Fibroblast of lung (primary cell): ENCODE measurements at regions not wholly inside any gene's neighbourhood (a gene's known extent, or its start where the extent isn't known, plus 50 kb on each side); places are given as distances from the start of the nearest gene placed in this dataset.
"Not testable (repeated sequence)": the region's sequence is repeated elsewhere in the genome, so short reads cannot be mapped to it uniquely, and the experiment has no call there.

Experiments used
- DNase-seq, 2 donors: peaks; one replicate each; pipeline versions ENCODE4 v3.0.0 to v3.0.0-alpha.2; 2010; ENCODE audit warnings: low read depth in 2 of 2
- H2AFZ ChIP-seq: 2 replicates; pipeline ENCODE4 v1.5.1; 2012; ENCODE audit warnings: low read length, control low read depth, inconsistent platforms
- H3K27ac ChIP-seq: 2 replicates; pipeline ENCODE4 v1.5.1; 2011; ENCODE audit warnings: low read length, control low read depth; ENCODE audit not compliant: insufficient read depth
- H3K27me3 ChIP-seq: 2 replicates; pipeline ENCODE4 v1.5.1; 2011; ENCODE audit warnings: mild to moderate bottlenecking, low read length; ENCODE audit not compliant: control insufficient read depth, insufficient read depth
- H3K36me3 ChIP-seq: 2 replicates; pipeline ENCODE4 v1.5.1; 2011; ENCODE audit warnings: low read length; ENCODE audit not compliant: control insufficient read depth, insufficient read depth
- H3K4me1 ChIP-seq: 2 replicates; pipeline ENCODE4 v1.5.1; 2011; ENCODE audit warnings: low read length; ENCODE audit not compliant: control insufficient read depth, insufficient read depth; ENCODE audit errors: extremely low read depth
- H3K4me2 ChIP-seq: 2 replicates; pipeline ENCODE4 v1.5.1; 2011; ENCODE audit warnings: low read length, control low read depth; ENCODE audit not compliant: insufficient read depth; ENCODE audit errors: extremely low read depth
- H3K4me3 ChIP-seq, 4 experiments: fragments of 200-600 bp in 1 of 4; sonication (generic) in 1 of 4; replicated peaks in 1 of 4; 2 replicates each; pipeline ENCODE4 v1.5.1; 2011 to 2016; ENCODE audit warnings: low read length in 4 of 4, low read depth in 3 of 4, mild to moderate bottlenecking in 3 of 4, control low read depth in 2 of 4, inconsistent platforms in 1 of 4, mixed read lengths in 1 of 4; ENCODE audit not compliant: insufficient read depth in 1 of 4; ENCODE audit errors: control extremely low read depth in 1 of 4
- H3K79me2 ChIP-seq: 2 replicates; pipeline ENCODE4 v1.5.1; 2012; ENCODE audit warnings: mild to moderate bottlenecking, low read length, inconsistent platforms; ENCODE audit not compliant: control insufficient read depth, insufficient read depth
- H3K9ac ChIP-seq: 2 replicates; pipeline ENCODE4 v1.5.1; 2011; ENCODE audit warnings: mild to moderate bottlenecking, low read length, control low read depth; ENCODE audit not compliant: insufficient read depth
- H3K9me3 ChIP-seq: 2 replicates; pipeline ENCODE4 v1.5.1; 2012; ENCODE audit warnings: low read depth, low read length; ENCODE audit not compliant: control insufficient read depth, insufficient read depth
- H4K20me1 ChIP-seq: 2 replicates; pipeline ENCODE4 v1.5.1; 2011; ENCODE audit warnings: low read length; ENCODE audit not compliant: control insufficient read depth, insufficient read depth; ENCODE audit errors: extremely low read depth
- CTCF ChIP-seq, 2 donors: IDR thresholded peaks in 1 of 2; conservative IDR thresholded peaks in 1 of 2; 1 replicate in 1 of 2; 2 replicates in 1 of 2; pipeline ENCODE4 v1.5.1; 2011 to 2012; ENCODE audit warnings: low read length in 2 of 2, control low read depth in 1 of 2, inconsistent platforms in 1 of 2, low read depth in 1 of 2, mild to moderate bottlenecking in 1 of 2
- EZH2 ChIP-seq: IDR thresholded peaks from 2 replicates; pipeline ENCODE4 v1.5.1; 2012; ENCODE audit warnings: low read length, control low read depth, mild to moderate bottlenecking; ENCODE audit errors: missing control alignments

GRCh38 chr12:78371284-78371683 is 493.3 kb upstream of the SYT1 start:
- TF ChIP-seq EZH2 (no peak), CTCF (conservative IDR thresholded peaks at IDR 0.05 in 1 of 2, IDR thresholded peaks at IDR 0.05 in 1 of 2; ENCODE audit: low read depth in 1 of 2, low read length in 2 of 2) (no peak)
- Histone ChIP-seq H3K4me3 (no peak overlapping the region), H3K27ac (no peak overlapping the region), H3K27me3 (no peaks in the 10 kb centered on the region), H2AFZ (no peak overlapping the region), H3K4me1 (no peaks in the 10 kb centered on the region), H3K79me2 (no peaks in the 10 kb centered on the region), H3K9ac (no peak overlapping the region), H3K4me2 (no peak overlapping the region), H4K20me1 (no peaks in the 10 kb centered on the region), H3K36me3 (no peaks in the 10 kb centered on the region), H3K9me3 (no peaks in the 10 kb centered on the region)
- no peak for DNase-seq

GRCh38 chr12:78375461-78375860 is 489.1 kb upstream of the SYT1 start:
- no peaks in the 10 kb centered on the region for H3K9me3 ChIP-seq
- no peak for DNase-seq
- no peak overlapping the region for H3K4me3 ChIP-seq
- H3K27ac ChIP-seq: no peak overlapping the region
- H3K36me3 ChIP-seq: no peaks in the 10 kb centered on the region
- H3K4me2 ChIP-seq: no peak overlapping the region
- H3K4me1 ChIP-seq: no peaks in the 10 kb centered on the region
- H3K27me3 ChIP-seq: no peaks in the 10 kb centered on the region
- no peaks in the 10 kb centered on the region for H3K79me2 ChIP-seq
- no peak overlapping the region for H3K9ac ChIP-seq
- H4K20me1 ChIP-seq: no peaks in the 10 kb centered on the region
- H2AFZ ChIP-seq: no peak overlapping the region
- TF ChIP-seq EZH2 (no peak), CTCF (conservative IDR thresholded peaks at IDR 0.05 in 1 of 2, IDR thresholded peaks at IDR 0.05 in 1 of 2; ENCODE audit: low read depth in 1 of 2, low read length in 2 of 2) (no peak)

- Histone ChIP-seq H3K9me3 (no peaks in the 10 kb centered on the region), H3K4me3 (no peak overlapping the region), H3K4me1 (no peaks in the 10 kb centered on the region), H3K27me3 (no peaks in the 10 kb centered on the region), H3K4me2 (no peak overlapping the region), H3K27ac (no peak overlapping the region), H3K79me2 (no peaks in the 10 kb centered on the region), H3K36me3 (no peaks in the 10 kb centered on the region), H3K9ac (no peak overlapping the region), H2AFZ (no peak overlapping the region), H4K20me1 (no peaks in the 10 kb centered on the region)
- TF ChIP-seq EZH2 (no peak), CTCF (conservative IDR thresholded peaks at IDR 0.05 in 1 of 2, IDR thresholded peaks at IDR 0.05 in 1 of 2; ENCODE audit: low read depth in 1 of 2, low read length in 2 of 2) (no peak)
- DNase-seq: peak in 1 of 2 donors; percentile 47
Measured at GRCh38 chr12:78376257-78376656, 488.3 kb upstream of the SYT1 start.

- H3K79me2 ChIP-seq, H3K36me3 ChIP-seq, H3K9me3 ChIP-seq, H3K27ac ChIP-seq, H2AFZ ChIP-seq, H3K9ac ChIP-seq, H4K20me1 ChIP-seq, H3K4me3 ChIP-seq, DNase-seq, H3K4me1 ChIP-seq, H3K4me2 ChIP-seq, H3K27me3 ChIP-seq: not testable (repeated sequence)
Measured at GRCh38 chr12:78379065-78379464, 485.5 kb upstream of the SYT1 start.
